Right lobe of liver (tissue), 4 donors: ENCODE measurements at regions not wholly inside any gene's neighbourhood (a gene's known extent, or its start where the extent isn't known, plus 50 kb on each side); places are given as distances from the start of the nearest gene placed in this dataset.

Experiments
- CTCF ChIP-seq, 4 donors: fragments of 200-600 bp in 3 of 4; fragments of 450-650 bp in 1 of 4; IDR thresholded peaks; one replicate each; pipeline versions ENCODE4 v1.5.1 to v1.8.0; 2016 to 2022; ENCODE audit warnings: antibody characterized with exemption in 4 of 4, mild to moderate bottlenecking in 2 of 4
- POLR2A ChIP-seq: fragments of 450-650 bp; IDR thresholded peaks from one replicate; pipeline ENCODE4 v1.6.1; 2017; ENCODE audit warnings: antibody characterized with exemption, mild to moderate bottlenecking
- donor health status: DM: no; HTN: no; CAD: no.
- donor health status: DM: no; HTN: no; CAD: no.
- donor health status: DM: no; HTN: yes; CAD: no.

- TF ChIP-seq POLR2A, result no peak
- no peak for TF ChIP-seq CTCF (IDR thresholded peaks at IDR 0.05)
Observed at GRCh38 chr3:115536171-115536570, 87.1 kb upstream of the GAP43 start.
